CD4-positive, alpha-beta T cell (primary cell): ENCODE measurements at regions not wholly inside any gene's neighbourhood (a gene's known extent, or its start where the extent isn't known, plus 50 kb on each side); places are given as distances from the start of the nearest gene placed in this dataset.

ENCODE experiments used
- ATAC-seq: fragments of 200-7000 bp; cut with Tn5 transposase; one replicate; pipeline ENCODE4 v1.10.0; 2022; ENCODE audit warnings: mild to moderate bottlenecking; ENCODE audit not compliant: poor library complexity
- CTCF ChIA-PET: fragments of 350-600 bp; sonication (Branson Sonifier 250); formaldehyde crosslinking; loops from one replicate; lab custom pipeline; 2021; ENCODE audit warnings: antibody characterized with exemption, inconsistent platforms; lab: Charles Lee
- POLR2A ChIA-PET: fragments of 350-600 bp; sonication (Branson Sonifier 250); formaldehyde crosslinking; loops from one replicate; lab custom pipeline; 2021; ENCODE audit warnings: antibody characterized with exemption, inconsistent platforms; lab: Charles Lee
- DNase-seq, 14 experiments: peaks; one replicate each; pipeline ENCODE4 v3.0.0-alpha.2; 2013 to 2020; ENCODE audit warnings: mixed read lengths in 2 of 14
- H3K27ac ChIP-seq, 2 donors: one replicate each; pipeline versions ENCODE4 v1.5.1 to v1.7.0; 2013; ENCODE audit warnings: low read length in 2 of 2, low read depth in 1 of 2, mild to moderate bottlenecking in 1 of 2
- H3K27me3 ChIP-seq, 2 experiments: 1 replicate in 1 of 2; 2 replicates in 1 of 2; pipeline versions ENCODE4 v1.6.1 to v1.7.0; 2013; ENCODE audit warnings: low read length in 2 of 2, control low read depth in 1 of 2, mild to moderate bottlenecking in 1 of 2, moderate library complexity in 1 of 2; ENCODE audit not compliant: insufficient read depth in 2 of 2, control insufficient read depth in 1 of 2
- H3K36me3 ChIP-seq: one replicate; pipeline ENCODE4 v1.6.1; 2013; ENCODE audit warnings: low read length, control low read depth; ENCODE audit not compliant: insufficient read depth
- H3K4me1 ChIP-seq: one replicate; pipeline ENCODE4 v1.6.1; 2013; ENCODE audit warnings: low read length, control low read depth; ENCODE audit not compliant: insufficient read depth
- H3K4me3 ChIP-seq: one replicate; pipeline ENCODE4 v1.5.1; 2013; ENCODE audit warnings: mild to moderate bottlenecking, low read length, moderate library complexity
- H3K9me3 ChIP-seq, 2 experiments: 1 replicate in 1 of 2; 2 replicates in 1 of 2; pipeline versions ENCODE4 v1.6.1 to v1.7.0; 2013; ENCODE audit warnings: low read length in 2 of 2, mild to moderate bottlenecking in 2 of 2, control low read depth in 1 of 2, moderate library complexity in 1 of 2; ENCODE audit not compliant: control insufficient read depth in 1 of 2, insufficient read depth in 1 of 2
- H3K27ac Mint-ChIP-seq: one replicate; pipeline ENCODE4 v1.8.0; 2020; ENCODE audit warnings: mixed read lengths
- H3K27me3 Mint-ChIP-seq: one replicate; pipeline ENCODE4 v1.8.0; 2021; ENCODE audit warnings: mixed read lengths
- H3K36me3 Mint-ChIP-seq: one replicate; pipeline ENCODE4 v1.8.0; 2021; ENCODE audit warnings: low read depth, mixed read lengths
- H3K4me1 Mint-ChIP-seq: one replicate; pipeline ENCODE4 v1.8.0; 2021; ENCODE audit warnings: low read depth, mixed read lengths
- H3K4me3 Mint-ChIP-seq: one replicate; pipeline ENCODE4 v1.8.0; 2020; ENCODE audit warnings: mild to moderate bottlenecking, mixed read lengths
- H3K9me3 Mint-ChIP-seq: one replicate; pipeline ENCODE4 v1.8.0; 2020; ENCODE audit warnings: mixed read lengths
- intact Hi-C, 2 experiments: fragments of 100-400 bp; cut with DNase I in 1 of 2; cut with micrococcal nuclease in 1 of 2; formaldehyde crosslinking; loops; one replicate each; pipeline versions ENCODE4 v1.15.1 to v1.9.0; 2023 to 2025; cut with DNase I, micrococcal nuclease
- TF ChIP-seq, protein P1 (sequence below): fragments of 200-600 bp; IDR thresholded peaks from one replicate; pipeline ENCODE4 v1.8.0; 2022; ENCODE audit warnings: antibody characterized with exemption, mild to moderate bottlenecking

DNA sequence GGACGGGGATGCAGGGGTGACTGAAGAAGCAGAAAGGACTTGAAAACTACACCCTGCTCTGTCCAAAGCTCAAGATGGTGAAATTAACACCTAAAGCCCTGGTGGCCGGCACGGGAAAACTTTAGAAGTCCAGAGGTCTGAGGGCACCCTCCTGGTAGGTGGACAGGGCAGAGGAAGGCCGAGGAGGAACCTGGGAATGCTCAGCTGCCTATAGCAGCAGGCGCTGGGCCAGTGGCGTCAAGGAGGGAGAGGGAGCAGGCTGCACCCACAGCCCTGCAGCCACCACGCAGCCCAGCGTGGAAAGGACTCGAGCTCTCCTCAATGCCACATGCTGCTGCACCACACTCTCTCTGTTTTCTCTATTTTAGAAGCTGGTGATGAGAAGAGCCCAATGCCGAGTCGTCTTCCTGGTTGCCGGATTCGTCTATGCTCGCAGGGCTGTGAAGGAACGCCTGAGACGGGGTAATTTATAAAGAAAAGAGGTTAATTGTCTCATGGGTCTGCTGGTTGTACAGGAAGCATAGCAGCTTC, 248.3 kb upstream of the AFDN start:
- H3K27ac Mint-ChIP-seq: no peak overlapping the region
- CTCF ChIA-PET: no interaction called here

DNA sequence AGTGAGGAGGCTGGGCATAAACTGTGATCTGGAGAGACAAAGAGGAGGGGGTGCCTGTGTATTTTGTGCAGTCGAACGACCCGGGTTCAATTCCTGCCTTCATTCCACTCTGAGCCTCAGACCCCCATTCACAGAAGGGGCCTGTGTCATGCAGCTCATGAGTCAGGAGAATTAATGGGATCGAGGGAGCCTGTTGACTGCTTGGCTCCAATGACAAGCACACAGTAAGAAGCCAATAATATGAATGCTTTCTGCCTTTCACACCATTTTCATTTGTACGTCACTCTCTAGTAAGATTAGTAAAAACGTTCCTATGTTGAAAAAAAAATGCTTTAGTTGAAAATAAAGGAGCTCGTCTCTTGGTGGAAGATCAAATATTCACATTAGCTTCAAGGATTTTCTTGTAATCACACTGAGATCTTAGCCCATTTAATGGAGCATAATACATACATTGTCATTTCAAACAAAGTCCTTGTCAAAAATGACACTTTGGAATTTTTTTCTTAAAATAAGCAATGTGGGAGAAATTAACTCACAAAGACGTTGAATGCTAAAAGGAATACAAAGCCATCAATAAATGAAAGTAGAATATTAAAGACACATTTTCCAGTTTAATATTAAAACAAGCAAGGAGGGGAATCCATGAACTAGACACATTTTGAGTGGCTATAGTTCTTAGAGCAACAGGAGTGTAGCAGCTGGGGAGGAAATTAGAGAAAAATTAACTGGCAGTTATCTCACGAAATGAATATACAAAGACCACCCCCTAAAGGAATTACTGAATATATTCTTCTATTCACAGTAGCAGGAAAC, 246.7 kb upstream of the AFDN start:
- peaks cover 5% of the 10 kb centered on the region for H3K9me3 Mint-ChIP-seq
- no peak overlapping the region for H3K4me3 Mint-ChIP-seq
- H3K27ac ChIP-seq: no peak overlapping the region
- no peaks in the 10 kb centered on the region for H3K36me3 ChIP-seq
- H3K27ac Mint-ChIP-seq: no peak overlapping the region
- no peaks in the 10 kb centered on the region for H3K4me1 ChIP-seq
- POLR2A ChIA-PET: no interaction called here
- TF ChIP-seq, protein P1, sequence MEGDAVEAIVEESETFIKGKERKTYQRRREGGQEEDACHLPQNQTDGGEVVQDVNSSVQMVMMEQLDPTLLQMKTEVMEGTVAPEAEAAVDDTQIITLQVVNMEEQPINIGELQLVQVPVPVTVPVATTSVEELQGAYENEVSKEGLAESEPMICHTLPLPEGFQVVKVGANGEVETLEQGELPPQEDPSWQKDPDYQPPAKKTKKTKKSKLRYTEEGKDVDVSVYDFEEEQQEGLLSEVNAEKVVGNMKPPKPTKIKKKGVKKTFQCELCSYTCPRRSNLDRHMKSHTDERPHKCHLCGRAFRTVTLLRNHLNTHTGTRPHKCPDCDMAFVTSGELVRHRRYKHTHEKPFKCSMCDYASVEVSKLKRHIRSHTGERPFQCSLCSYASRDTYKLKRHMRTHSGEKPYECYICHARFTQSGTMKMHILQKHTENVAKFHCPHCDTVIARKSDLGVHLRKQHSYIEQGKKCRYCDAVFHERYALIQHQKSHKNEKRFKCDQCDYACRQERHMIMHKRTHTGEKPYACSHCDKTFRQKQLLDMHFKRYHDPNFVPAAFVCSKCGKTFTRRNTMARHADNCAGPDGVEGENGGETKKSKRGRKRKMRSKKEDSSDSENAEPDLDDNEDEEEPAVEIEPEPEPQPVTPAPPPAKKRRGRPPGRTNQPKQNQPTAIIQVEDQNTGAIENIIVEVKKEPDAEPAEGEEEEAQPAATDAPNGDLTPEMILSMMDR: no peak
- peaks cover 19% of the 10 kb centered on the region for H3K27me3 Mint-ChIP-seq
- H3K4me3 ChIP-seq: no peak overlapping the region
- H3K4me1 Mint-ChIP-seq: no peaks in the 10 kb centered on the region
- H3K9me3 ChIP-seq: peaks cover 8 to 30% of the 10 kb centered on the region in 2 experiments
- intact Hi-C loops: no loop called here
- no peaks in the 10 kb centered on the region for H3K36me3 Mint-ChIP-seq
- peaks cover 0 to 4% of the 10 kb centered on the region in 2 experiments for H3K27me3 ChIP-seq
- CTCF ChIA-PET: no interaction called here
- DNase-seq (no peak), ATAC-seq (no peak)

More for the DNA sequence above, 248.3 kb upstream of the AFDN start:
- Mint-ChIP-seq H3K4me1 (no peaks in the 10 kb centered on the region), H3K27me3 (peaks cover 11% of the 10 kb centered on the region), H3K4me3 (no peak overlapping the region), H3K9me3 (peaks cover 2% of the 10 kb centered on the region), H3K36me3 (no peaks in the 10 kb centered on the region)
- DNase-seq: no peak
- Histone ChIP-seq H3K36me3 (no peaks in the 10 kb centered on the region), H3K4me1 (no peaks in the 10 kb centered on the region), H3K27ac (no peak overlapping the region), H3K9me3 (peaks cover 5 to 36% of the 10 kb centered on the region in 2 experiments), H3K4me3 (no peak overlapping the region), H3K27me3 (peaks cover 0 to 4% of the 10 kb centered on the region in 2 experiments)
- POLR2A ChIA-PET: no interaction called here
- ATAC-seq: no peak
- TF ChIP-seq, protein P1: no peak
- intact Hi-C loops: no loop called here

DNA sequence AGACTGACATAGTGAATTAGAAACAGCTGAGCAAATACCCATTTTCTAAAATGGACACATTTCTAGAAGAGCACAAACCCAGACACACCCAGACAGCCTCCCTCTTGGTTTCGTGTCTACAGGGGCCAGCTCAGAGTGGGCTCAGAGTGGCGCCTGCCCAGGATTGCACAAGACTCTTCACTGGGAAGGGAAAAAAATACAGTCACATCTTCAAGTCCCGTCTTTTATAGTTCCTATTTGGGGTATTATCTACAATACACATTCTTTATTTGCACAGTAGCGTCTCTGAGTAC, 246.1 kb upstream of the AFDN start:
- no peaks in the 10 kb centered on the region for H3K36me3 ChIP-seq
- H3K27me3 ChIP-seq: peaks cover 0 to 4% of the 10 kb centered on the region in 2 experiments
- H3K27ac ChIP-seq: no peak overlapping the region
- no peaks in the 10 kb centered on the region for H3K4me1 ChIP-seq
- H3K4me3 ChIP-seq: no peak overlapping the region
- Mint-ChIP-seq H3K27ac (no peak overlapping the region), H3K9me3 (peaks cover 8% of the 10 kb centered on the region), H3K36me3 (no peaks in the 10 kb centered on the region), H3K4me1 (no peaks in the 10 kb centered on the region), H3K4me3 (no peak overlapping the region), H3K27me3 (peaks cover 22% of the 10 kb centered on the region)
- TF ChIP-seq, protein P1: no peak
- CTCF ChIA-PET: no interaction called here
- DNase-seq (no peak), ATAC-seq (no peak)
- H3K9me3 ChIP-seq: peaks cover 8 to 25% of the 10 kb centered on the region in 2 experiments
- intact Hi-C loops: no loop called here
- POLR2A ChIA-PET: no interaction called here
